ENCODE measurements at regions not wholly inside any gene's neighbourhood (a gene's known extent, or its start where the extent isn't known, plus 50 kb on each side); places are given as distances from the start of the nearest gene placed in this dataset.
"Not testable (repeated sequence)": the region's sequence is repeated elsewhere in the genome, so short reads cannot be mapped to it uniquely, and the experiment has no call there.

- Histone ChIP-seq H3K4me3 (ENCODE audit: low read length) (no peak overlapping the region), H3K27me3 (ENCODE audit: control insufficient read depth, insufficient read depth, low read length, poor library complexity, severe bottlenecking) (no peaks in the 10 kb centered on the region), H3K9me3 (ENCODE audit: control insufficient read depth, low read length) (no peaks in the 10 kb centered on the region), H3K36me3 (ENCODE audit: control insufficient read depth, insufficient read depth, low read length) (no peaks in the 10 kb centered on the region), H3K27ac (ENCODE audit: low read depth, low read length) (no peak overlapping the region), H3K4me1 (ENCODE audit: control insufficient read depth, insufficient read depth, low read length) (no peaks in the 10 kb centered on the region), H3K9ac (ENCODE audit: extremely low read depth, low read length, poor library complexity, severe bottlenecking) (no peak overlapping the region)
- TF ChIP-seq CTCF (conservative IDR thresholded peaks at IDR 0.05): no peak
- H3K27me3 Mint-ChIP-seq (ENCODE audit: insufficient read depth): no peaks in the 10 kb centered on the region
- no peak overlapping the region for H3K4me3 Mint-ChIP-seq
- DNase-seq: no peak
- WGBS, 2 experiments (ENCODE audit: insufficient coverage in 1 of 2, insufficient read length in 1 of 2): 17% methylated on average over 1 of the region's 1 CpG; no CpG with 5 or more reads in 1 of the 2 experiments
- no peak overlapping the region for H3K27ac Mint-ChIP-seq
- H3K4me1 Mint-ChIP-seq: no peaks in the 10 kb centered on the region
- H3K9me3 Mint-ChIP-seq: peaks cover 67% of the 10 kb centered on the region
- no peaks in the 10 kb centered on the region for H3K36me3 Mint-ChIP-seq (ENCODE audit: low read depth)
Observed at GRCh38 chr18:14189858-14190257, 57.6 kb upstream of the ZNF519 start.

DNA sequence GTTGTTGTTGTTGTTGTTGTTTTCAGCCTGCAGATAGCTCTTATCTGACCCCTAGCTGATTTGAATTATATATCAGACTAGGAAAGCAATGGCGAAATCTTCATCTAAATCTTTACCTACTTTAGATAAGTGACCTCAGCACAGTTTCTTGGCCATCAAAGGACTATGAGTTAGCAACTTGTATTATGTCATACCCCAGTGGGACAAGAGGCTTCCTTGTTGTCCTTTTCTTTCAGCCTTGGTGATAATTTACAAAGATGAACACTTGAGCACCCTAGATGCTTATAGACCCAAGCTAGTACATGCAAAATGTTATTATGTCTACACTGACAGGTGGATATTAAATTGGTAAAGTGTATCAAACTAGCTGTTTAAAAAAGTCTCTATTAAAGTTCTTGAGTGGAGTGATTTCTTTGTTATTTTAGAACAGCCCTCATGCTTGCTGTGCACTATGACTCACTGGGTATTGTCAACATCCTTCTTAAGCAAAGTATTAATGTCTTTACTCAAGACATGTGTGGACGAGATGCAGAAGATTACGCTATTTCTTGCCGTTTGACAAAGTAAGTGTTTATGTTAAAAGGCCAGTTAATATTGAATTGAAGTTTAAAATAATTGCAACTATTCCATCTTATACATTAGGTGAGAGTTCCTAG, 56.6 kb upstream of the ZNF519 start:
- DNase-seq; H3K36me3 Mint-ChIP-seq (ENCODE audit: low read depth); H3K4me3 ChIP-seq (ENCODE audit: low read length); H3K4me1 Mint-ChIP-seq; H3K27ac ChIP-seq (ENCODE audit: low read depth, low read length); H3K27me3 Mint-ChIP-seq (ENCODE audit: insufficient read depth); H3K27me3 ChIP-seq (ENCODE audit: control insufficient read depth, insufficient read depth, low read length, poor library complexity, severe bottlenecking); H3K36me3 ChIP-seq (ENCODE audit: control insufficient read depth, insufficient read depth, low read length); H3K9me3 ChIP-seq (ENCODE audit: control insufficient read depth, low read length); H3K9ac ChIP-seq (ENCODE audit: extremely low read depth, low read length, poor library complexity, severe bottlenecking); H3K4me1 ChIP-seq (ENCODE audit: control insufficient read depth, insufficient read depth, low read length); H3K27ac Mint-ChIP-seq; H3K4me3 Mint-ChIP-seq: not testable (repeated sequence)
- peaks cover 68% of the 10 kb centered on the region for H3K9me3 Mint-ChIP-seq
- WGBS, 2 experiments (ENCODE audit: insufficient coverage in 1 of 2, insufficient read length in 1 of 2): 52% methylated on average over 2 of the region's 4 CpGs; no CpG with 5 or more reads in 1 of the 2 experiments
